GM19238 (cell line): ENCODE measurements at regions not wholly inside any gene's neighbourhood (a gene's known extent, or its start where the extent isn't known, plus 50 kb on each side); places are given as distances from the start of the nearest gene placed in this dataset.

ENCODE experiments used
- DNase-seq: peaks from one replicate; pipeline ENCODE4 v3.0.0; 2011; ENCODE audit warnings: low spot score; ENCODE audit not compliant: insufficient read length

GRCh38 chr4:130154901-130155300, 1058.9 kb downstream of the C4orf33 start:
- DNase-seq = no peak

- no peak for DNase-seq
Measured at GRCh38 chr4:130163701-130164100, 1067.7 kb downstream of the C4orf33 start.

- DNase-seq = no peak
Measured at GRCh38 chr4:130165381-130165780, 1069.4 kb downstream of the C4orf33 start.

- no peak for DNase-seq
Measured at GRCh38 chr4:130172156-130172555, 1076.2 kb downstream of the C4orf33 start.

- no peak for DNase-seq
Measured at GRCh38 chr4:130178106-130178505, 1082.2 kb downstream of the C4orf33 start.

- DNase-seq = no peak
Measured at GRCh38 chr4:130183096-130183495, 1087.1 kb downstream of the C4orf33 start.

GRCh38 chr4:130183766-130184165, 1087.8 kb downstream of the C4orf33 start:
- DNase-seq = no peak

- no peak for DNase-seq
Measured at GRCh38 chr4:130185123-130185522, 1089.2 kb downstream of the C4orf33 start.

- no peak for DNase-seq
Measured at GRCh38 chr4:130186931-130187330, 1091.0 kb downstream of the C4orf33 start.

GRCh38 chr4:130187587-130187986, 1091.6 kb downstream of the C4orf33 start:
- no peak for DNase-seq

- DNase-seq = no peak
Measured at GRCh38 chr4:130192787-130193186, 1096.8 kb downstream of the C4orf33 start.

GRCh38 chr4:130197946-130198345, 1102.0 kb downstream of the C4orf33 start:
- DNase-seq = no peak

GRCh38 chr4:130203571-130203970, 1107.6 kb downstream of the C4orf33 start:
- DNase-seq = no peak

GRCh38 chr4:130210864-130211263, 1114.9 kb downstream of the C4orf33 start:
- no peak for DNase-seq

GRCh38 chr4:130214268-130214667, 1118.3 kb downstream of the C4orf33 start:
- DNase-seq = no peak

- DNase-seq = no peak
Measured at GRCh38 chr4:130233377-130234047, 1137.6 kb downstream of the C4orf33 start.

- DNase-seq = no peak
Measured at GRCh38 chr4:130238121-130238520, 1142.2 kb downstream of the C4orf33 start.

- no peak for DNase-seq
Measured at GRCh38 chr4:130249002-130249401, 1153.0 kb downstream of the C4orf33 start.

- no peak for DNase-seq
Measured at GRCh38 chr4:130257271-130257670, 1161.3 kb downstream of the C4orf33 start.

GRCh38 chr4:130266814-130267213, 1170.9 kb downstream of the C4orf33 start:
- no peak for DNase-seq

GRCh38 chr4:130288576-130288975, 1192.6 kb downstream of the C4orf33 start:
- no peak for DNase-seq

GRCh38 chr4:130293692-130294091, 1197.7 kb downstream of the C4orf33 start:
- DNase-seq = no peak

GRCh38 chr4:130296448-130296847, 1200.5 kb downstream of the C4orf33 start:
- no peak for DNase-seq

GRCh38 chr4:130306566-130306965, 1210.6 kb downstream of the C4orf33 start:
- no peak for DNase-seq
